ENCODE measurements at regions not wholly inside any gene's neighbourhood (a gene's known extent, or its start where the extent isn't known, plus 50 kb on each side); places are given as distances from the start of the nearest gene placed in this dataset.

DNA sequence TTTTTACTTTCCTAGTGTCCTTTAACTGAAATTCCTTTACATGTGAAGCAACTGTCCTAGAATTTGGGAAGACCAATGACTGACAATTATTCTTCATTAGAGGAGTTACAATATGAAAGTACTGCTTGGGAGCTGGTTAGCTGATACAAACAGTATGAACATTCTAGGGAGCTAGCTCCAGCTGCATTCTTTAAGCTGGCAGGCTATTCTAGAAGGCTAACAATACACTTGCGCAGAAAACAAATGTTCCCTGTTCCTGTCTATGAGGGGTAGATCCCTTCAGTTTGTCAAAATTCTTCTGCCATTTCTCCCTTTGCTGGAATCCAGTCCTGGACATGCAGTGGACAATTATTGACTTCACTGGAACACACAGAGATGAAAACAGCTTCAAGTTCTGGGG, 60.2 kb upstream of the NANOGP8 start:
- TF ChIP-seq REST (IDR thresholded peaks at IDR 0.05; ENCODE audit: borderline replicate concordance) (no peak), CTCF (IDR thresholded peaks at IDR 0.05; ENCODE audit: poor library complexity, severe bottlenecking) (no peak), EZH2 (IDR thresholded peaks at IDR 0.05; ENCODE audit: borderline replicate concordance, insufficient read depth, low read length, poor library complexity, severe bottlenecking) (no peak), EP300 (conservative IDR thresholded peaks at IDR 0.05; ENCODE audit: poor library complexity, severe bottlenecking) (no peak)

All from neural cell (in vitro differentiated cells).